ENCODE measurements at regions not wholly inside any gene's neighbourhood (a gene's known extent, or its start where the extent isn't known, plus 50 kb on each side); places are given as distances from the start of the nearest gene placed in this dataset.

DNA sequence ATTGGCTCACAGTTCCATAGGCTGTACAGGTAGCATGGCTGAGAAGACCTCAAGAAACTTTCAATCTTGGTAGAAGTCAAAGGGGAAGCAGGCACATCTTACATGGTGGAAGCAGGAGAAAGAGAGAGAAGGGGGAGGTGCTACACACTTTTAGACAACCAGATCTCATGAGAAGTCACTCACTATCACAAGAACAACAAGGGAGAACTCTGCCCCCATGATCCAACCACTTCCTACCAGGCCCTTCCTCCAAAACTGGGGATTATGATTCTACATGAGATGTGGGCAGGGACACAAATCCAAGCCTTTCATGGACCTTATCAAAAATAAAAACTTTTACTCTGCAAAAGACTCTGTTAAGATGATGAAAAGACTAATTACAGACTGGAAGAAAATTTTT, 183.2 kb upstream of the TRIM24 start:
- POLR2A ChIA-PET = no interaction called here
- Mint-ChIP-seq H3K4me3 (no peak overlapping the region), H3K4me1 (no peaks in the 10 kb centered on the region), H3K27ac (no peak overlapping the region), H3K27me3 (ENCODE audit: low read depth) (no peaks in the 10 kb centered on the region), H3K36me3 (no peaks in the 10 kb centered on the region), H3K9me3 (peaks cover 13% of the 10 kb centered on the region; the same call in 1 of the 2 replicates)
- no peak for DNase-seq (ENCODE audit: low spot score)
- CTCF ChIA-PET = no interaction called here
- no peak for ATAC-seq
- TF ChIP-seq OVOL2 (CRISPR knock-in tag; IDR thresholded peaks at IDR 0.05; ENCODE audit: borderline replicate concordance) = no peak
- no peak for TF ChIP-seq ZNF396 (CRISPR knock-in tag; IDR thresholded peaks at IDR 0.05; ENCODE audit: borderline replicate concordance)
- no peak for TF ChIP-seq ATF1 (CRISPR knock-in tag; IDR thresholded peaks at IDR 0.05)
- TF ChIP-seq JUN (CRISPR knock-in tag; IDR thresholded peaks at IDR 0.05) = no peak
- TF ChIP-seq, protein P1, sequence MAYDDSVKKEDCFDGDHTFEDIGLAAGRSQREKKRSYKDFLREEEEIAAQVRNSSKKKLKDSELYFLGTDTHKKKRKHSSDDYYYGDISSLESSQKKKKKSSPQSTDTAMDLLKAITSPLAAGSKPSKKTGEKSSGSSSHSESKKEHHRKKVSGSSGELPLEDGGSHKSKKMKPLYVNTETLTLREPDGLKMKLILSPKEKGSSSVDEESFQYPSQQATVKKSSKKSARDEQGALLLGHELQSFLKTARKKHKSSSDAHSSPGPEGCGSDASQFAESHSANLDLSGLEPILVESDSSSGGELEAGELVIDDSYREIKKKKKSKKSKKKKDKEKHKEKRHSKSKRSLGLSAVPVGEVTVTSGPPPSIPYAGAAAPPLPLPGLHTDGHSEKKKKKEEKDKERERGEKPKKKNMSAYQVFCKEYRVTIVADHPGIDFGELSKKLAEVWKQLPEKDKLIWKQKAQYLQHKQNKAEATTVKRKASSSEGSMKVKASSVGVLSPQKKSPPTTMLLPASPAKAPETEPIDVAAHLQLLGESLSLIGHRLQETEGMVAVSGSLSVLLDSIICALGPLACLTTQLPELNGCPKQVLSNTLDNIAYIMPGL (CRISPR knock-in tag; IDR thresholded peaks at IDR 0.05) = no peak
- TF ChIP-seq ZNF416 (CRISPR knock-in tag; IDR thresholded peaks at IDR 0.05) = no peak
- TF ChIP-seq KAT7 (CRISPR knock-in tag; IDR thresholded peaks at IDR 0.05; ENCODE audit: borderline replicate concordance) = no peak
- no peak for TF ChIP-seq ZNF121 (CRISPR knock-in tag; IDR thresholded peaks at IDR 0.05)
- TF ChIP-seq, protein P2, sequence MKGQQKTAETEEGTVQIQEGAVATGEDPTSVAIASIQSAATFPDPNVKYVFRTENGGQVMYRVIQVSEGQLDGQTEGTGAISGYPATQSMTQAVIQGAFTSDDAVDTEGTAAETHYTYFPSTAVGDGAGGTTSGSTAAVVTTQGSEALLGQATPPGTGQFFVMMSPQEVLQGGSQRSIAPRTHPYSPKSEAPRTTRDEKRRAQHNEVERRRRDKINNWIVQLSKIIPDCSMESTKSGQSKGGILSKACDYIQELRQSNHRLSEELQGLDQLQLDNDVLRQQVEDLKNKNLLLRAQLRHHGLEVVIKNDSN (CRISPR knock-in tag; IDR thresholded peaks at IDR 0.05) = no peak
- TF ChIP-seq RORB (CRISPR knock-in tag; IDR thresholded peaks at IDR 0.05) = no peak
- TF ChIP-seq, protein P3, sequence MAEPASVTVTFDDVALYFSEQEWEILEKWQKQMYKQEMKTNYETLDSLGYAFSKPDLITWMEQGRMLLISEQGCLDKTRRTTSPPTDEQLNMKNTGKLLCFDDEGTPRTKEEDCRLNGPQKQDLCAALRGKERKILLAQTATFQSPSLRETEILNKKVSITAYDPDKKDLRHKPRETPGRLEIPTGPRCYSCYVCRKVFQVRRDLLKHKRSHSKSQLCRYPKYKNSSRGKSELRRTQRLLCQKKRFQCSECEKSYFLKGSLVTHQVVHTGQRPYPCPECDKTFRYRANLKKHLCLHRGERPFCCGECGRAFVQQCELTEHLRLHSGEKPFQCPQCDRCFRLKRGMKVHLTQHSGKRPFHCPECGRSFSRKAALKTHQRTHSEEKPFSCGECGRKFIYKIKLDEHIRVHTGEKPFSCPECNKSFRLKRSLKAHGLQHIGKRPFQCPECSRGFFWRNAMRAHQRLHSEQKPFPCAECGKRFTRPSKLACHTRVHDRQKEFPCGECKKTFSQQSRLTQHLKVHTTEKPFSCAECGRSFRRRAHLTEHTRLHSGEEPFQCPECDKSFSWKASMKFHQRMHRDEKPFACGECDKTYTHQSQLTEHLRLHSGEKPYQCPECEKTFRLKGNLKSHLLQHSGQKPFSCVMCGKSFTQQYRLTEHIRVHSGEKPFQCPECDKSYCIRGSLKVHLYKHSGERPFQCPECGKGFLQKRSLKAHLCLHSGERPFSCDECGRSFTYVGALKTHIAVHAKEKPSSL (CRISPR knock-in tag; conservative IDR thresholded peaks at IDR 0.05) = no peak
- TF ChIP-seq, protein P4, sequence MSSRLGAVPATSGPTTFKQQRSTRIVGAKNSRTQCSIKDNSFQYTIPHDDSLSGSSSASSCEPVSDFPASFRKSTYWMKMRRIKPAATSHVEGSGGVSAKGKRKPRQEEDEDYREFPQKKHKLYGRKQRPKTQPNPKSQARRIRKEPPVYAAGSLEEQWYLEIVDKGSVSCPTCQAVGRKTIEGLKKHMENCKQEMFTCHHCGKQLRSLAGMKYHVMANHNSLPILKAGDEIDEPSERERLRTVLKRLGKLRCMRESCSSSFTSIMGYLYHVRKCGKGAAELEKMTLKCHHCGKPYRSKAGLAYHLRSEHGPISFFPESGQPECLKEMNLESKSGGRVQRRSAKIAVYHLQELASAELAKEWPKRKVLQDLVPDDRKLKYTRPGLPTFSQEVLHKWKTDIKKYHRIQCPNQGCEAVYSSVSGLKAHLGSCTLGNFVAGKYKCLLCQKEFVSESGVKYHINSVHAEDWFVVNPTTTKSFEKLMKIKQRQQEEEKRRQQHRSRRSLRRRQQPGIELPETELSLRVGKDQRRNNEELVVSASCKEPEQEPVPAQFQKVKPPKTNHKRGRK (CRISPR knock-in tag; IDR thresholded peaks at IDR 0.05; ENCODE audit: borderline replicate concordance) = no peak
- no peak for TF ChIP-seq CREM (CRISPR knock-in tag; IDR thresholded peaks at IDR 0.05)
- no peak for TF ChIP-seq FOXJ3 (CRISPR knock-in tag; IDR thresholded peaks at IDR 0.05; ENCODE audit: borderline replicate concordance)
- TF ChIP-seq GRHL2 (CRISPR knock-in tag; IDR thresholded peaks at IDR 0.05; ENCODE audit: insufficient replicate concordance, severe bottlenecking) = no peak
- no peak for TF ChIP-seq SOX15 (CRISPR knock-in tag; IDR thresholded peaks at IDR 0.05)

DNA sequence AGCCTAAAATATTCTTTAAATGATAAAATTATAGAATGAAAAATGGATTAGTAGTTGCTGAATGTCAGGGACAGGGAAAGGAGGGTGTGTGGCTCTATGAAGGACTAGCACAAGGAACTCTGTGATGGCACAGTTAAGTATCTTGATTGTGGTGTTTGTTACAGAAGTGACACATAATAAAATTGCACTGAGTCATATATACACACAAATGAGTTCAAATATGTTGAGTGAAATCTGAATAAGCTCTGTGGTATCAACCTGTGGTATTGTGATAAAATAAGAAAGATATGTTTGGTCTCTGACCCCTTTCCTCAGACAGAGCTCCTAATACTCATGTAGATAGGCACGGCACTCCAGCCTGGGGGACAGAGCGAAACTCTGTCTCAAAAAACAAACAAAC, 181.5 kb upstream of the TRIM24 start:
- POLR2A ChIA-PET = no interaction called here
- Mint-ChIP-seq H3K36me3 (no peaks in the 10 kb centered on the region), H3K27ac (no peak overlapping the region), H3K9me3 (peaks cover 7% of the 10 kb centered on the region; the same call in 1 of the 2 replicates), H3K4me3 (no peak overlapping the region), H3K4me1 (no peaks in the 10 kb centered on the region), H3K27me3 (ENCODE audit: low read depth) (no peaks in the 10 kb centered on the region)
- CTCF ChIA-PET = no interaction called here
- ATAC-seq = no peak
- no peak for DNase-seq (ENCODE audit: low spot score)
- TF ChIP-seq FOXK1 (CRISPR knock-in tag; IDR thresholded peaks at IDR 0.05) = no peak
- TF ChIP-seq SOX15 (CRISPR knock-in tag; IDR thresholded peaks at IDR 0.05) = no peak
- TF ChIP-seq TEAD1 (CRISPR knock-in tag; IDR thresholded peaks at IDR 0.05) = no peak
- TF ChIP-seq ZNF396 (CRISPR knock-in tag; IDR thresholded peaks at IDR 0.05; ENCODE audit: borderline replicate concordance) = no peak
- TF ChIP-seq HMGA2 (CRISPR knock-in tag; IDR thresholded peaks at IDR 0.05) = no peak
- TF ChIP-seq ZNF416 (CRISPR knock-in tag; IDR thresholded peaks at IDR 0.05) = no peak
- TF ChIP-seq, protein P1 (CRISPR knock-in tag; IDR thresholded peaks at IDR 0.05) = no peak
- TF ChIP-seq, protein P5, sequence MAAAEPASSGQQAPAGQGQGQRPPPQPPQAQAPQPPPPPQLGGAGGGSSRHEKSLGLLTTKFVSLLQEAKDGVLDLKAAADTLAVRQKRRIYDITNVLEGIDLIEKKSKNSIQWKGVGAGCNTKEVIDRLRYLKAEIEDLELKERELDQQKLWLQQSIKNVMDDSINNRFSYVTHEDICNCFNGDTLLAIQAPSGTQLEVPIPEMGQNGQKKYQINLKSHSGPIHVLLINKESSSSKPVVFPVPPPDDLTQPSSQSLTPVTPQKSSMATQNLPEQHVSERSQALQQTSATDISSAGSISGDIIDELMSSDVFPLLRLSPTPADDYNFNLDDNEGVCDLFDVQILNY (CRISPR knock-in tag; IDR thresholded peaks at IDR 0.05) = no peak
- TF ChIP-seq, protein P6, sequence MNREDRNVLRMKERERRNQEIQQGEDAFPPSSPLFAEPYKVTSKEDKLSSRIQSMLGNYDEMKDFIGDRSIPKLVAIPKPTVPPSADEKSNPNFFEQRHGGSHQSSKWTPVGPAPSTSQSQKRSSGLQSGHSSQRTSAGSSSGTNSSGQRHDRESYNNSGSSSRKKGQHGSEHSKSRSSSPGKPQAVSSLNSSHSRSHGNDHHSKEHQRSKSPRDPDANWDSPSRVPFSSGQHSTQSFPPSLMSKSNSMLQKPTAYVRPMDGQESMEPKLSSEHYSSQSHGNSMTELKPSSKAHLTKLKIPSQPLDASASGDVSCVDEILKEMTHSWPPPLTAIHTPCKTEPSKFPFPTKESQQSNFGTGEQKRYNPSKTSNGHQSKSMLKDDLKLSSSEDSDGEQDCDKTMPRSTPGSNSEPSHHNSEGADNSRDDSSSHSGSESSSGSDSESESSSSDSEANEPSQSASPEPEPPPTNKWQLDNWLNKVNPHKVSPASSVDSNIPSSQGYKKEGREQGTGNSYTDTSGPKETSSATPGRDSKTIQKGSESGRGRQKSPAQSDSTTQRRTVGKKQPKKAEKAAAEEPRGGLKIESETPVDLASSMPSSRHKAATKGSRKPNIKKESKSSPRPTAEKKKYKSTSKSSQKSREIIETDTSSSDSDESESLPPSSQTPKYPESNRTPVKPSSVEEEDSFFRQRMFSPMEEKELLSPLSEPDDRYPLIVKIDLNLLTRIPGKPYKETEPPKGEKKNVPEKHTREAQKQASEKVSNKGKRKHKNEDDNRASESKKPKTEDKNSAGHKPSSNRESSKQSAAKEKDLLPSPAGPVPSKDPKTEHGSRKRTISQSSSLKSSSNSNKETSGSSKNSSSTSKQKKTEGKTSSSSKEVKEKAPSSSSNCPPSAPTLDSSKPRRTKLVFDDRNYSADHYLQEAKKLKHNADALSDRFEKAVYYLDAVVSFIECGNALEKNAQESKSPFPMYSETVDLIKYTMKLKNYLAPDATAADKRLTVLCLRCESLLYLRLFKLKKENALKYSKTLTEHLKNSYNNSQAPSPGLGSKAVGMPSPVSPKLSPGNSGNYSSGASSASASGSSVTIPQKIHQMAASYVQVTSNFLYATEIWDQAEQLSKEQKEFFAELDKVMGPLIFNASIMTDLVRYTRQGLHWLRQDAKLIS (CRISPR knock-in tag; IDR thresholded peaks at IDR 0.05; ENCODE audit: borderline replicate concordance) = no peak
- TF ChIP-seq ZNF232 (CRISPR knock-in tag; IDR thresholded peaks at IDR 0.05) = no peak
